Neural progenitor cell (in vitro differentiated cells): ENCODE measurements at regions not wholly inside any gene's neighbourhood (a gene's known extent, or its start where the extent isn't known, plus 50 kb on each side); places are given as distances from the start of the nearest gene placed in this dataset.
"Not testable (repeated sequence)": the region's sequence is repeated elsewhere in the genome, so short reads cannot be mapped to it uniquely, and the experiment has no call there.

Experiments
- DNase-seq: peaks from one replicate; pipeline ENCODE4 v3.0.0-alpha.2; 2016; ENCODE audit warnings: low spot score
- H2AFZ ChIP-seq: fragments of 200-600 bp; sonication (generic); replicated peaks from 2 replicates; pipeline ENCODE4 v1.6.1; 2016; ENCODE audit warnings: antibody characterized with exemption
- H3F3A ChIP-seq: fragments of 200-600 bp; sonication (generic); 2 replicates; pipeline ENCODE4 v1.6.1; 2016; ENCODE audit warnings: antibody characterized with exemption, low read depth
- H3K27ac ChIP-seq: fragments of 200-600 bp; sonication (generic); 2 replicates; pipeline ENCODE4 v1.5.1; 2016; ENCODE audit warnings: mild to moderate bottlenecking
- H3K27me3 ChIP-seq: fragments of 200-600 bp; sonication (generic); 2 replicates; pipeline ENCODE4 v1.6.1; 2016; ENCODE audit warnings: mild to moderate bottlenecking, moderate library complexity
- H3K36me3 ChIP-seq: fragments of 200-600 bp; sonication (generic); 2 replicates; pipeline ENCODE4 v1.5.1; 2016
- H3K4me1 ChIP-seq: fragments of 200-600 bp; sonication (generic); 2 replicates; pipeline ENCODE4 v1.6.1; 2016; ENCODE audit warnings: mixed run types
- H3K4me2 ChIP-seq: fragments of 200-600 bp; sonication (generic); 2 replicates; pipeline ENCODE4 v1.6.1; 2016
- H3K4me3 ChIP-seq: fragments of 200-600 bp; sonication (generic); 2 replicates; pipeline ENCODE4 v1.5.1; 2016
- H3K79me2 ChIP-seq: fragments of 200-600 bp; sonication (generic); 2 replicates; pipeline ENCODE4 v1.6.1; 2016; ENCODE audit warnings: low read depth
- H3K9ac ChIP-seq: fragments of 200-600 bp; sonication (generic); 2 replicates; pipeline ENCODE4 v1.6.1; 2016
- H3K9me3 ChIP-seq: fragments of 200-600 bp; sonication (generic); 2 replicates; pipeline ENCODE4 v1.5.1; 2016; ENCODE audit warnings: low read depth
- H4K20me1 ChIP-seq: fragments of 200-600 bp; sonication (generic); 2 replicates; pipeline ENCODE4 v1.6.1; 2016; ENCODE audit warnings: low read depth
- H3K27ac Mint-ChIP-seq: 3 replicates; pipeline ENCODE4 v1.8.0; 2021; ENCODE audit warnings: mixed read lengths
- H3K27me3 Mint-ChIP-seq: 2 replicates; pipeline ENCODE4 v1.8.0; 2022; ENCODE audit warnings: low read depth, mild to moderate bottlenecking, inconsistent platforms, moderate library complexity, mixed read lengths; ENCODE audit not compliant: insufficient read depth
- H3K36me3 Mint-ChIP-seq: 3 replicates; pipeline ENCODE4 v1.8.0; 2021; ENCODE audit warnings: mixed read lengths
- H3K4me1 Mint-ChIP-seq: 3 replicates; pipeline ENCODE4 v1.8.0; 2021; ENCODE audit warnings: mixed read lengths
- H3K4me3 Mint-ChIP-seq: 3 replicates; pipeline ENCODE4 v1.8.0; 2021; ENCODE audit warnings: mild to moderate bottlenecking, moderate library complexity, mixed read lengths
- H3K9me3 Mint-ChIP-seq: 3 replicates; pipeline ENCODE4 v1.8.0; 2020; ENCODE audit warnings: mixed read lengths
- EZH2 ChIP-seq: fragments of 200-600 bp; sonication (generic); IDR thresholded peaks from 2 replicates; pipeline ENCODE4 v1.6.1; 2017; ENCODE audit warnings: antibody characterized with exemption, mild to moderate bottlenecking, moderate library complexity
- EZH2phosphoT487 ChIP-seq: fragments of 200-600 bp; sonication (generic); IDR thresholded peaks from 2 replicates; pipeline ENCODE4 v1.6.1; 2017; ENCODE audit warnings: antibody characterized with exemption
- TF ChIP-seq, protein P1 (sequence below): fragments of 200-600 bp; sonication (generic); IDR thresholded peaks from 2 replicates; pipeline ENCODE4 v1.5.1; 2017; ENCODE audit warnings: antibody characterized with exemption, mild to moderate bottlenecking

GRCh38 chr12:59398164-59398563 lies 197.7 kb upstream of the SLC16A7 start:
- H4K20me1 ChIP-seq, result no peaks in the 10 kb centered on the region
- H3K27me3 ChIP-seq, result no peaks in the 10 kb centered on the region
- TF ChIP-seq, protein P1, sequence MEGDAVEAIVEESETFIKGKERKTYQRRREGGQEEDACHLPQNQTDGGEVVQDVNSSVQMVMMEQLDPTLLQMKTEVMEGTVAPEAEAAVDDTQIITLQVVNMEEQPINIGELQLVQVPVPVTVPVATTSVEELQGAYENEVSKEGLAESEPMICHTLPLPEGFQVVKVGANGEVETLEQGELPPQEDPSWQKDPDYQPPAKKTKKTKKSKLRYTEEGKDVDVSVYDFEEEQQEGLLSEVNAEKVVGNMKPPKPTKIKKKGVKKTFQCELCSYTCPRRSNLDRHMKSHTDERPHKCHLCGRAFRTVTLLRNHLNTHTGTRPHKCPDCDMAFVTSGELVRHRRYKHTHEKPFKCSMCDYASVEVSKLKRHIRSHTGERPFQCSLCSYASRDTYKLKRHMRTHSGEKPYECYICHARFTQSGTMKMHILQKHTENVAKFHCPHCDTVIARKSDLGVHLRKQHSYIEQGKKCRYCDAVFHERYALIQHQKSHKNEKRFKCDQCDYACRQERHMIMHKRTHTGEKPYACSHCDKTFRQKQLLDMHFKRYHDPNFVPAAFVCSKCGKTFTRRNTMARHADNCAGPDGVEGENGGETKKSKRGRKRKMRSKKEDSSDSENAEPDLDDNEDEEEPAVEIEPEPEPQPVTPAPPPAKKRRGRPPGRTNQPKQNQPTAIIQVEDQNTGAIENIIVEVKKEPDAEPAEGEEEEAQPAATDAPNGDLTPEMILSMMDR, result no peak
- no peak for TF ChIP-seq EZH2
- TF ChIP-seq EZH2phosphoT487, result no peak
- Mint-ChIP-seq H3K9me3 (peaks cover 2% of the 10 kb centered on the region), H3K27me3 (no peaks in the 10 kb centered on the region), H3K4me1 (no peaks in the 10 kb centered on the region), H3K27ac (no peak overlapping the region), H3K36me3 (no peaks in the 10 kb centered on the region), H3K4me3 (no peak overlapping the region)
- no peak overlapping the region for H3K27ac ChIP-seq
- no peak for DNase-seq
- H3K4me1 ChIP-seq, result no peaks in the 10 kb centered on the region
- no peak overlapping the region for H3K9ac ChIP-seq
- H3K9me3 ChIP-seq, result no peaks in the 10 kb centered on the region
- no peaks in the 10 kb centered on the region for H3K36me3 ChIP-seq
- H3K79me2 ChIP-seq, result no peaks in the 10 kb centered on the region
- no peak overlapping the region for H3K4me3 ChIP-seq
- no peak overlapping the region for H3K4me2 ChIP-seq
- H3F3A ChIP-seq, result no peaks in the 10 kb centered on the region
- no peak overlapping the region for H2AFZ ChIP-seq

- TF ChIP-seq, protein P1, result no peak
- TF ChIP-seq EZH2phosphoT487 (no peak), EZH2 (no peak)
- H3K9me3 Mint-ChIP-seq, result peaks cover 2% of the 10 kb centered on the region
- H3K36me3 Mint-ChIP-seq, result no peaks in the 10 kb centered on the region
- no peaks in the 10 kb centered on the region for H3K9me3 ChIP-seq
- H4K20me1 ChIP-seq, result no peaks in the 10 kb centered on the region
- no peaks in the 10 kb centered on the region for H3K27me3 Mint-ChIP-seq
- no peaks in the 10 kb centered on the region for H3K79me2 ChIP-seq
- no peaks in the 10 kb centered on the region for H3K4me1 Mint-ChIP-seq
- H3K4me3 Mint-ChIP-seq, result no peak overlapping the region
- no peak overlapping the region for H3K4me3 ChIP-seq
- H2AFZ ChIP-seq, result no peak overlapping the region
- H3K4me2 ChIP-seq, result no peak overlapping the region
- no peak for DNase-seq
- no peaks in the 10 kb centered on the region for H3K27me3 ChIP-seq
- H3K36me3 ChIP-seq, result no peaks in the 10 kb centered on the region
- H3K9ac ChIP-seq, result no peak overlapping the region
- no peak overlapping the region for H3K27ac ChIP-seq
- H3F3A ChIP-seq, result no peaks in the 10 kb centered on the region
- H3K27ac Mint-ChIP-seq, result no peak overlapping the region
- H3K4me1 ChIP-seq, result no peaks in the 10 kb centered on the region
These were observed 198.9 kb upstream of the SLC16A7 start for GRCh38 chr12:59396919-59397318.

DNA sequence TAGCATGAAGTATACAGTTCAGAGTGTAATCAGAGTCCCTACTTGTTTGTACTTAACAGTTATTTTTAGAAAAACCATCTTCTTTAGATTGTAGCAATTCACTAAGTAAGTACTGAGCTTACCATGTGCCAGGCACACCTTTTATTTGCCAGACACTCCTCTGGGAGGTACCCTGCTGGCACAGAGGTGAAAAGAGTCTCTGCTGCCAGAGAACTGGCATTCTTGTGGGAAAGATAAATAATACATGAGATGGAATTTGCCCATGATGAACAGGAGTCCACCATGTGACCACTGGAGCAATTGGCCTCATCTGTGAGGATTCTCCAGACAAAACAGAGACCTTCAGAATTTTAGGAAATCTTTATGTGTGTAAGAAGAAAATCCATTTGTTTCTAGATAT lies 199.3 kb upstream of the SLC16A7 start:
- H3K9me3 Mint-ChIP-seq, result peaks cover 2% of the 10 kb centered on the region
- Histone ChIP-seq H2AFZ (no peak overlapping the region), H3K9ac (no peak overlapping the region), H4K20me1 (no peaks in the 10 kb centered on the region), H3K36me3 (no peaks in the 10 kb centered on the region), H3K27me3 (no peaks in the 10 kb centered on the region), H3K9me3 (no peaks in the 10 kb centered on the region), H3K27ac (no peak overlapping the region), H3K79me2 (no peaks in the 10 kb centered on the region), H3K4me2 (no peak overlapping the region), H3K4me3 (no peak overlapping the region), H3F3A (no peaks in the 10 kb centered on the region), H3K4me1 (no peaks in the 10 kb centered on the region)
- TF ChIP-seq, protein P1, result no peak
- TF ChIP-seq EZH2, result no peak
- TF ChIP-seq EZH2phosphoT487, result no peak
- no peaks in the 10 kb centered on the region for H3K27me3 Mint-ChIP-seq
- H3K36me3 Mint-ChIP-seq, result no peaks in the 10 kb centered on the region
- DNase-seq, result no peak
- no peak overlapping the region for H3K27ac Mint-ChIP-seq
- H3K4me1 Mint-ChIP-seq, result no peaks in the 10 kb centered on the region
- no peak overlapping the region for H3K4me3 Mint-ChIP-seq

- not testable (repeated sequence) for H3K4me1 Mint-ChIP-seq, H3K36me3 Mint-ChIP-seq, H3K27me3 ChIP-seq, H3K36me3 ChIP-seq, H3K9ac ChIP-seq, H4K20me1 ChIP-seq, H3K27ac Mint-ChIP-seq, H2AFZ ChIP-seq, H3K9me3 Mint-ChIP-seq, H3F3A ChIP-seq, H3K4me3 Mint-ChIP-seq, H3K27ac ChIP-seq, H3K4me3 ChIP-seq, H3K4me2 ChIP-seq, DNase-seq, H3K27me3 Mint-ChIP-seq, H3K9me3 ChIP-seq, H3K4me1 ChIP-seq, H3K79me2 ChIP-seq
These were observed 200.5 kb upstream of the SLC16A7 start for GRCh38 chr12:59395310-59395709.
